ENCODE measurements at regions not wholly inside any gene's neighbourhood (a gene's known extent, or its start where the extent isn't known, plus 50 kb on each side); places are given as distances from the start of the nearest gene placed in this dataset.

- DNase-seq (peak; percentile 62 to 82 (median 73)), ATAC-seq (peak; percentile 35)
- WGBS, 2 donors = 57 to 60% methylated on average over 10 of the region's 10 CpGs
- peak; percentile 60 to 81 (median 76) for TF ChIP-seq CTCF (IDR thresholded peaks at IDR 0.05)
- no peak for TF ChIP-seq POLR2A (IDR thresholded peaks at IDR 0.05)
- no peak overlapping the region for H3K27ac ChIP-seq
- H3K9me3 ChIP-seq = no peaks in the 10 kb centered on the region
- no peaks in the 10 kb centered on the region for H3K27me3 ChIP-seq
- intact Hi-C loops (cut with DNase I) = loop anchor here (5.0 kb wide), 1 partner anchor 290 kb away; no protein-coding TSS in a partner anchor
- H3K4me1 ChIP-seq = peaks cover 4% of the 10 kb centered on the region
- no peaks in the 10 kb centered on the region for H3K36me3 ChIP-seq (replicated peaks in 1 of 2; ENCODE audit: insufficient read depth in 1 of 2, low read depth in 2 of 2)
- no peak overlapping the region for H3K4me3 ChIP-seq
Observed at GRCh38 chr6:148177589-148178233, 164.9 kb upstream of the SASH1 start.

- 67 to 75% methylated on average over 1 of the region's 1 CpG for WGBS, 2 donors
- Histone ChIP-seq H3K4me3 (no peak overlapping the region), H3K27ac (no peak overlapping the region), H3K4me1 (peaks cover 4% of the 10 kb centered on the region), H3K27me3 (no peaks in the 10 kb centered on the region), H3K9me3 (no peaks in the 10 kb centered on the region), H3K36me3 (replicated peaks in 1 of 2; ENCODE audit: insufficient read depth in 1 of 2, low read depth in 2 of 2) (no peaks in the 10 kb centered on the region)
- no peak for TF ChIP-seq POLR2A (IDR thresholded peaks at IDR 0.05)
- TF ChIP-seq CTCF (IDR thresholded peaks at IDR 0.05) = peak in 5 of 7 experiments; percentile 25 to 39 (median 31)
- intact Hi-C loops (cut with DNase I) = loop anchor here (5.0 kb wide), 1 partner anchor 288 kb away; no protein-coding TSS in a partner anchor
- ATAC-seq (no peak), DNase-seq (peak in 1 of 4 donors; percentile 30)
Observed at GRCh38 chr6:148179786-148180185, 162.9 kb upstream of the SASH1 start.

GRCh38 chr6:148182378-148182777, 160.3 kb upstream of the SASH1 start:
- WGBS, 2 donors = 81 to 87% methylated on average over 4 of the region's 4 CpGs
- intact Hi-C loops (cut with DNase I) = no loop called here
- peaks cover 13% of the 10 kb centered on the region for H3K4me1 ChIP-seq
- TF ChIP-seq CTCF (IDR thresholded peaks at IDR 0.05) (no peak), POLR2A (IDR thresholded peaks at IDR 0.05) (no peak)
- H3K9me3 ChIP-seq = no peaks in the 10 kb centered on the region
- H3K4me3 ChIP-seq = no peak overlapping the region
- ATAC-seq = no peak
- H3K27ac ChIP-seq = no peak overlapping the region
- DNase-seq = no peak
- no peaks in the 10 kb centered on the region for H3K27me3 ChIP-seq
- H3K36me3 ChIP-seq (replicated peaks in 1 of 2; ENCODE audit: insufficient read depth in 1 of 2, low read depth in 2 of 2) = no peaks in the 10 kb centered on the region

GRCh38 chr6:148183776-148184175, 158.9 kb upstream of the SASH1 start:
- Histone ChIP-seq H3K27ac (no peak overlapping the region), H3K4me3 (no peak overlapping the region), H3K36me3 (replicated peaks in 1 of 2; ENCODE audit: insufficient read depth in 1 of 2, low read depth in 2 of 2) (no peaks in the 10 kb centered on the region), H3K9me3 (no peaks in the 10 kb centered on the region), H3K4me1 (peaks cover 18% of the 10 kb centered on the region), H3K27me3 (no peaks in the 10 kb centered on the region)
- no peak for DNase-seq
- ATAC-seq = no peak
- WGBS, 2 donors = 76 to 89% methylated on average over 1 to 2 of the region's 2 CpGs
- TF ChIP-seq POLR2A (IDR thresholded peaks at IDR 0.05) = no peak
- no peak for TF ChIP-seq CTCF (IDR thresholded peaks at IDR 0.05)
- intact Hi-C loops (cut with DNase I) = no loop called here

GRCh38 chr6:148186916-148187315, 155.7 kb upstream of the SASH1 start:
- Histone ChIP-seq H3K4me1 (peaks cover 25% of the 10 kb centered on the region), H3K9me3 (no peaks in the 10 kb centered on the region), H3K36me3 (replicated peaks in 1 of 2; ENCODE audit: insufficient read depth in 1 of 2, low read depth in 2 of 2) (no peaks in the 10 kb centered on the region), H3K4me3 (no peak overlapping the region), H3K27me3 (no peaks in the 10 kb centered on the region), H3K27ac (no peak overlapping the region)
- intact Hi-C loops (cut with DNase I) = no loop called here
- 23 to 30% methylated on average over 5 of the region's 5 CpGs for WGBS, 2 donors
- DNase-seq = peak in 1 of 4 donors; percentile 11
- ATAC-seq = peak; percentile 47
- no peak for TF ChIP-seq POLR2A (IDR thresholded peaks at IDR 0.05)
- no peak for TF ChIP-seq CTCF (IDR thresholded peaks at IDR 0.05)

All from body of pancreas (tissue), 4 donors.